Transverse colon (tissue), 4 donors: ENCODE measurements at regions not wholly inside any gene's neighbourhood (a gene's known extent, or its start where the extent isn't known, plus 50 kb on each side); places are given as distances from the start of the nearest gene placed in this dataset.
"Not testable (repeated sequence)": the region's sequence is repeated elsewhere in the genome, so short reads cannot be mapped to it uniquely, and the experiment has no call there.

Source experiments
- DNase-seq: peaks from one replicate; pipeline ENCODE4 v3.0.0-alpha.2; 2019
- H3K27ac ChIP-seq, 4 donors: fragments of 200-600 bp; sonication (generic); 2 replicates each; pipeline ENCODE4 v1.5.1; 2016 to 2018; ENCODE audit warnings: inconsistent platforms in 4 of 4
- H3K27me3 ChIP-seq: fragments of 200-600 bp; sonication (generic); 2 replicates; pipeline ENCODE4 v1.5.1; 2017; ENCODE audit warnings: inconsistent platforms
- H3K36me3 ChIP-seq, 4 donors: fragments of 200-600 bp; sonication (generic); 2 replicates each; pipeline ENCODE4 v1.5.1; 2017 to 2019; ENCODE audit warnings: inconsistent platforms in 4 of 4
- H3K4me1 ChIP-seq, 4 donors: fragments of 200-600 bp; sonication (generic); 2 replicates each; pipeline ENCODE4 v1.5.1; 2017 to 2020; ENCODE audit warnings: inconsistent platforms in 4 of 4
- H3K4me3 ChIP-seq, 4 donors: fragments of 200-600 bp; sonication (generic); 1 replicate in 1 of 4; 2 replicates in 3 of 4; pipeline versions ENCODE4 v1.5.1 to v1.6.1; 2017 to 2019; ENCODE audit warnings: inconsistent platforms in 4 of 4
- H3K9me3 ChIP-seq, 2 donors: fragments of 200-600 bp; sonication (generic); 2 replicates each; pipeline ENCODE4 v1.5.1; 2017 to 2019; ENCODE audit warnings: inconsistent platforms in 2 of 2
- CTCF ChIP-seq, 5 experiments: fragments of 200-600 bp in 3 of 5; fragments of 450-650 bp in 2 of 5; sonication (generic) in 3 of 5; IDR thresholded peaks; 1 replicate in 2 of 5; 2 replicates in 3 of 5; pipeline ENCODE4 v1.5.1; 2016 to 2017; ENCODE audit warnings: antibody characterized with exemption in 5 of 5, inconsistent platforms in 3 of 5, mild to moderate bottlenecking in 2 of 5, moderate library complexity in 1 of 5
- EP300 ChIP-seq: sonication (generic); formaldehyde crosslinking; IDR thresholded peaks from one replicate; pipeline ENCODE4 v1.6.1; 2017; ENCODE audit warnings: antibody characterized with exemption, low read depth
- POLR2A ChIP-seq: fragments of 450-650 bp; IDR thresholded peaks from one replicate; pipeline ENCODE4 v1.6.1; 2016; ENCODE audit warnings: antibody characterized with exemption, mild to moderate bottlenecking, moderate library complexity
- POLR2AphosphoS5 ChIP-seq, 3 donors: sonication (generic); formaldehyde crosslinking; IDR thresholded peaks; one replicate each; pipeline ENCODE4 v1.6.1; 2016; ENCODE audit warnings: antibody characterized with exemption in 3 of 3
- WGBS, 2 donors: methylation state at CpG; one replicate each; pipeline ENCODE4 v1.1.5; 2018; ENCODE audit warnings: low coverage in 1 of 2; 5-methylcytosine and 5-hydroxymethylcytosine counted together
- in situ Hi-C, 4 donors: fragments of 200-750 bp; cut with MboI; loops; one replicate each; pipeline versions ENCODE4 v1.15.0 to v1.15.1; 2017; ENCODE audit warnings: low sequenced_read_pairs in 3 of 4, low pct_ligation_motif_present in 1 of 4, low pct_unique_long_range_greater_than_20kb in 1 of 4
- intact Hi-C: fragments of 100-400 bp; cut with DNase I; formaldehyde crosslinking; loops from one replicate; pipeline ENCODE4 v1.15.1; 2023; ENCODE audit warnings: low total_unique reads

- Histone ChIP-seq H3K27ac (no peak overlapping the region), H3K27me3 (no peaks in the 10 kb centered on the region), H3K9me3 (no peaks in the 10 kb centered on the region), H3K36me3 (no peaks in the 10 kb centered on the region), H3K4me1 (no peaks in the 10 kb centered on the region), H3K4me3 (no peak overlapping the region)
- in situ Hi-C loops (no loop called here), intact Hi-C loops (no loop called here)
- TF ChIP-seq EP300 (no peak), POLR2AphosphoS5 (IDR thresholded peaks at IDR 0.05) (no peak), POLR2A (no peak), CTCF (IDR thresholded peaks at IDR 0.05) (no peak)
- DNase-seq, result no peak
- WGBS, 2 donors, result 53 to 59% methylated on average over 2 of the region's 2 CpGs
Measured at GRCh38 chr3:191020730-191021396, 158.4 kb upstream of the GMNC start.

DNA sequence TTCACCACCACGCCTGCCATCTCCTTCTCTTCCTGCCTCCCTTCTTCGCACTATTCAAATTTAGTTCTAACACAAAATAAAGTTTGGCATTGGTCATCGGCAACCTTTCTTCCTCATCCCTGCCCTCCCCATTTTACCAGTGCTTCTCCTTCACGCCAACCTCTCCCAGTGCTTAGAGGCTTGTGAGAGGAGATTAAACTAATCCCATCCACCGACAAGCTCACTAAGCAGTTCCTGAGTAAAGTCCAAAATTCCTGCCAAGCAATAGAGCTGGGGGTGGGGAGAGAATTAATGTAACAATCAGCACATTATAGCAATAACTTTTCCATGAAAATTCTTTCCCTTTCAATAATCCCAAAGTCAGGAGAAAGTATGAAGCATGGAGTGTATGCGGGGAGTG lies 157.4 kb upstream of the GMNC start:
- DNase-seq, result no peak
- Histone ChIP-seq H3K27ac (no peak overlapping the region), H3K27me3 (no peaks in the 10 kb centered on the region), H3K9me3 (no peaks in the 10 kb centered on the region), H3K4me3 (no peak overlapping the region), H3K4me1 (no peaks in the 10 kb centered on the region), H3K36me3 (no peaks in the 10 kb centered on the region)
- intact Hi-C loops (no loop called here), in situ Hi-C loops (no loop called here)
- 85 to 86% methylated on average over 6 of the region's 6 CpGs for WGBS, 2 donors
- TF ChIP-seq CTCF (IDR thresholded peaks at IDR 0.05) (no peak), POLR2A (no peak), EP300 (no peak), POLR2AphosphoS5 (IDR thresholded peaks at IDR 0.05) (no peak)

DNA sequence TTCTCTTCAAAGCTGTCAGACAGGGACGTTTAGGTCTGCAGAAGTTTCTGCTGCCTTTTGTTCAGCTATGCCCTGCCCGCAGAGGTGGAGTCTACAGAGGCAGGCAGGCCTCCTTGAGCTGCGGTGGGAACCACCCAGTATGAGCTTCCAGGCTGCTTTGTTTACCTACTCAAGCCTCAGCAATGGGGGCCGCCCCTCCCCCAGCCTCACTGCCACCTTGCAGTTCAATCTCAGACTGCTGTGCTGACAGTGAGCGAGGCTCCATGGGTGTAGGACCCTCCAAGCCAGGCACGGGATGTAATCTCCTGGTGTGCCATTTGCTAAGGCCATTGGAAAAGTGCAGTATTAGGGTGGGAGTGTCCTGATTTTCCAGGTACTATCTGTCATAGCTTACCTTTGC lies 153.5 kb upstream of the GMNC start:
- 81% methylated on average over 6 of the region's 6 CpGs; no CpG with 5 or more reads in 1 of the 2 donors for WGBS, 2 donors
- H3K9me3 ChIP-seq, intact Hi-C loops, H3K4me1 ChIP-seq, H3K27ac ChIP-seq, H3K4me3 ChIP-seq, H3K36me3 ChIP-seq, H3K27me3 ChIP-seq, in situ Hi-C loops, DNase-seq: not testable (repeated sequence)

DNA sequence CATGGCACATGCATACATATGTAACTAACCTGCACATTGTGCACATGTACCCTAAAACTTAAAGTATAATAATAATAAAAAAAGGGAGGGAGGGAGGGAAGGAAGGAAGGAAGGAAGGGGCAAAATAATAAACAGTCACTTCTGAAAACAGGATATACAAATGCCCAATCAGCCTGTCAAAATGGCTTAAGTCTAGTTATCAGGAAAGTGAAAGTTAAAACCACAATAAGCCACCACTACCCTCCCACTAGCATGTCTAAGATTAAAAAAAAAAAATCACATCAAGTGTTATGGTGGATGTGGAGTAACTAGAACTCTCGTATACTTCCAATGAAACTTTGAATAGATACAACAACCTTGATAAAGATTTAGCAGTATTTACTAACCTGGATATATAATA lies 145.6 kb upstream of the GMNC start:
- no peak for TF ChIP-seq POLR2AphosphoS5 (IDR thresholded peaks at IDR 0.05)
- no peak for TF ChIP-seq POLR2A
- TF ChIP-seq EP300, result no peak
- no peak for TF ChIP-seq CTCF (IDR thresholded peaks at IDR 0.05)
- Histone ChIP-seq H3K27ac (no peak overlapping the region), H3K4me3 (no peak overlapping the region), H3K36me3 (no peaks in the 10 kb centered on the region), H3K27me3 (no peaks in the 10 kb centered on the region), H3K9me3 (no peaks in the 10 kb centered on the region), H3K4me1 (no peaks in the 10 kb centered on the region)
- no peak for DNase-seq
- in situ Hi-C loops, result no loop called here
- intact Hi-C loops, result no loop called here
- 59 to 67% methylated on average over 1 of the region's 1 CpG for WGBS, 2 donors

DNA sequence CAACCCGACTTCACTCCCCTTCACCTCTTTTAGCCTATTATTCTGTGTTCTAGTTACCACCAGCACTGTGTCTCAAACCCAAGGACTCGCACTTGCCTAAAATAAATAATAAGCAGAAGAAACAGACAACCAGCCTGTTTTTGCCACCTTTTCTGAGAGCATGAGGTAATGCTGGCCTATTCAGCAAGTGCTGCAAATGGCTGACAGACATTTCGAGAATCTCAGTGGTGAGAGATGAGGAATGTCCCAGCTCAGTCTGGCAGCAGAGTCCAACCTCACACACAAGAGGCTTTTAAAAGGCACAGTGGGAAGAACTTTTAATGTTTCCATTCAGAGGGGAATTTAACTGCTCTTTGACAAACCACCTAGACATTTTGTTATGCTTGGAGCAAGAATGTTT lies 143.3 kb upstream of the GMNC start:
- Histone ChIP-seq H3K27ac (no peak overlapping the region), H3K36me3 (no peaks in the 10 kb centered on the region), H3K9me3 (no peaks in the 10 kb centered on the region), H3K4me3 (no peak overlapping the region), H3K27me3 (no peaks in the 10 kb centered on the region), H3K4me1 (no peaks in the 10 kb centered on the region)
- in situ Hi-C loops (no loop called here), intact Hi-C loops (no loop called here)
- no peak for DNase-seq
- TF ChIP-seq EP300 (no peak), CTCF (IDR thresholded peaks at IDR 0.05) (no peak), POLR2A (no peak), POLR2AphosphoS5 (IDR thresholded peaks at IDR 0.05) (no peak)
- 66 to 69% methylated on average over 2 to 3 of the region's 3 CpGs for WGBS, 2 donors
